OCI-LY3 (cell line): ENCODE measurements at regions not wholly inside any gene's neighbourhood (a gene's known extent, or its start where the extent isn't known, plus 50 kb on each side); places are given as distances from the start of the nearest gene placed in this dataset.
A peak's percentile ranks its signal among the peaks of the same experiment; 100 is the strongest.

ENCODE experiments used
- H2AFZ ChIP-seq: fragments of 200-600, 300-600 bp; shearing (Covaris generic); 2 replicates; pipeline ENCODE4 v1.6.0; 2014; ENCODE audit warnings: antibody characterized with exemption, low read depth, low read length
- H3K27ac ChIP-seq: fragments of 200-600, 300-600 bp; sonication (generic); 2 replicates; pipeline ENCODE4 v1.5.1; 2014; ENCODE audit warnings: mild to moderate bottlenecking, low read length, moderate library complexity, mixed read lengths
- H3K27me3 ChIP-seq: fragments of 200-600, 300-600 bp; sonication (generic); 2 replicates; pipeline ENCODE4 v1.6.1; 2014; ENCODE audit warnings: low read depth, low read length, mixed read lengths
- H3K36me3 ChIP-seq: fragments of 200-600, 300-600 bp; sonication (generic); replicated peaks from 2 replicates; pipeline ENCODE3; 2014; ENCODE audit warnings: low read depth, low read length, mixed read lengths
- H3K4me1 ChIP-seq: fragments of 300-600, 200-600 bp; sonication (generic); 2 replicates; pipeline ENCODE4 v1.6.1; 2014; ENCODE audit warnings: low read length, mixed read lengths
- H3K4me2 ChIP-seq: fragments of 200-600, 300-600 bp; sonication (generic); 2 replicates; pipeline ENCODE4 v1.6.1; 2014; ENCODE audit warnings: low read length, mixed read lengths
- H3K4me3 ChIP-seq: fragments of 300-600, 200-600 bp; sonication (generic); 2 replicates; pipeline ENCODE4 v1.5.1; 2014; ENCODE audit warnings: antibody characterized with exemption, mild to moderate bottlenecking, low read length, moderate library complexity
- H3K79me2 ChIP-seq: fragments of 300-600, 200-600 bp; shearing (Covaris generic); 2 replicates; pipeline ENCODE4 v1.6.1; 2014; ENCODE audit warnings: mild to moderate bottlenecking, low read length, mixed read lengths
- H3K9ac ChIP-seq: fragments of 300-600, 200-600 bp; shearing (Covaris generic); 2 replicates; pipeline ENCODE4 v1.6.0; 2014; ENCODE audit warnings: mild to moderate bottlenecking, low read length, moderate library complexity
- H3K9me3 ChIP-seq: fragments of 200-600, 300-600 bp; shearing (Covaris generic); 2 replicates; pipeline ENCODE4 v1.6.1; 2014; ENCODE audit warnings: low read length, mixed read lengths; ENCODE audit not compliant: insufficient read depth
- H4K20me1 ChIP-seq: fragments of 200-600, 300-600 bp; sonication (generic); 2 replicates; pipeline ENCODE4 v1.6.1; 2016; ENCODE audit warnings: low read length, mixed read lengths; ENCODE audit not compliant: insufficient read depth
- EZH2phosphoT487 ChIP-seq: fragments of 200-600 bp; shearing (Covaris generic); IDR thresholded peaks from 2 replicates; pipeline ENCODE4 v1.6.1; 2018; ENCODE audit warnings: antibody characterized with exemption, mixed run types, low read depth
- TF ChIP-seq, protein P1 (sequence below): fragments of 200-600, 300-600 bp; sonication (generic); IDR thresholded peaks from 2 replicates; pipeline ENCODE4 v1.5.1; 2014; ENCODE audit warnings: antibody characterized with exemption, low read length, low read depth

- H3K27ac ChIP-seq, result no peak overlapping the region
- H3K4me2 ChIP-seq, result no peak overlapping the region
Measured at GRCh38 chr1:8239039-8239305, 78.9 kb upstream of the SLC45A1 start.

GRCh38 chr1:8238141-8239038, 79.5 kb upstream of the SLC45A1 start:
- no peaks in the 10 kb centered on the region for H3K79me2 ChIP-seq
- H3K9me3 ChIP-seq, result no peaks in the 10 kb centered on the region
- H3K4me1 ChIP-seq, result peaks cover 11% of the 10 kb centered on the region
- no peak overlapping the region for H3K9ac ChIP-seq
- H4K20me1 ChIP-seq, result no peaks in the 10 kb centered on the region
- H3K27ac ChIP-seq, result no peak overlapping the region
- no peak overlapping the region for H3K4me3 ChIP-seq
- no peaks in the 10 kb centered on the region for H3K27me3 ChIP-seq
- H3K4me2 ChIP-seq, result peak overlapping the region; percentile 11; the same call in 1 of the 2 replicates
- no peak overlapping the region for H2AFZ ChIP-seq
- no peaks in the 10 kb centered on the region for H3K36me3 ChIP-seq
- TF ChIP-seq EZH2phosphoT487, result no peak
- TF ChIP-seq, protein P1, sequence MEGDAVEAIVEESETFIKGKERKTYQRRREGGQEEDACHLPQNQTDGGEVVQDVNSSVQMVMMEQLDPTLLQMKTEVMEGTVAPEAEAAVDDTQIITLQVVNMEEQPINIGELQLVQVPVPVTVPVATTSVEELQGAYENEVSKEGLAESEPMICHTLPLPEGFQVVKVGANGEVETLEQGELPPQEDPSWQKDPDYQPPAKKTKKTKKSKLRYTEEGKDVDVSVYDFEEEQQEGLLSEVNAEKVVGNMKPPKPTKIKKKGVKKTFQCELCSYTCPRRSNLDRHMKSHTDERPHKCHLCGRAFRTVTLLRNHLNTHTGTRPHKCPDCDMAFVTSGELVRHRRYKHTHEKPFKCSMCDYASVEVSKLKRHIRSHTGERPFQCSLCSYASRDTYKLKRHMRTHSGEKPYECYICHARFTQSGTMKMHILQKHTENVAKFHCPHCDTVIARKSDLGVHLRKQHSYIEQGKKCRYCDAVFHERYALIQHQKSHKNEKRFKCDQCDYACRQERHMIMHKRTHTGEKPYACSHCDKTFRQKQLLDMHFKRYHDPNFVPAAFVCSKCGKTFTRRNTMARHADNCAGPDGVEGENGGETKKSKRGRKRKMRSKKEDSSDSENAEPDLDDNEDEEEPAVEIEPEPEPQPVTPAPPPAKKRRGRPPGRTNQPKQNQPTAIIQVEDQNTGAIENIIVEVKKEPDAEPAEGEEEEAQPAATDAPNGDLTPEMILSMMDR, result no peak

More at GRCh38 chr1:8239039-8239305, 78.9 kb upstream of the SLC45A1 start:
- Histone ChIP-seq H3K9ac (no peak overlapping the region), H3K4me3 (no peak overlapping the region), H4K20me1 (no peaks in the 10 kb centered on the region), H3K4me1 (peaks cover 11% of the 10 kb centered on the region), H3K9me3 (no peaks in the 10 kb centered on the region), H3K36me3 (no peaks in the 10 kb centered on the region), H3K79me2 (no peaks in the 10 kb centered on the region), H3K27me3 (no peaks in the 10 kb centered on the region), H2AFZ (no peak overlapping the region)
- TF ChIP-seq, protein P1, result peak; percentile 15; the same call in 1 of the 2 replicates
- no peak for TF ChIP-seq EZH2phosphoT487

- TF ChIP-seq, protein P1, result no peak
- Histone ChIP-seq H3K27ac (no peak overlapping the region), H3K9me3 (no peaks in the 10 kb centered on the region), H3K4me1 (no peaks in the 10 kb centered on the region), H3K4me3 (no peak overlapping the region), H3K27me3 (no peaks in the 10 kb centered on the region), H3K36me3 (no peaks in the 10 kb centered on the region), H3K9ac (no peak overlapping the region), H3K79me2 (no peaks in the 10 kb centered on the region), H2AFZ (no peak overlapping the region), H3K4me2 (no peak overlapping the region), H4K20me1 (no peaks in the 10 kb centered on the region)
Measured at GRCh38 chr1:8232036-8232757, 85.7 kb upstream of the SLC45A1 start.

GRCh38 chr1:8230292-8230621, 87.7 kb upstream of the SLC45A1 start:
- Histone ChIP-seq H3K27ac (no peak overlapping the region), H3K4me3 (no peak overlapping the region), H3K9me3 (no peaks in the 10 kb centered on the region), H3K27me3 (no peaks in the 10 kb centered on the region), H3K79me2 (no peaks in the 10 kb centered on the region), H3K4me1 (peaks cover 2% of the 10 kb centered on the region), H3K36me3 (no peaks in the 10 kb centered on the region), H2AFZ (no peak overlapping the region), H3K9ac (no peak overlapping the region), H4K20me1 (no peaks in the 10 kb centered on the region), H3K4me2 (no peak overlapping the region)
- TF ChIP-seq EZH2phosphoT487, result no peak
- TF ChIP-seq, protein P1, result no peak
